Stimulated activated CD4-positive, alpha-beta T cell treated with anti-CD3 and anti-CD28 coated beads, Interleukin-2, amount 100 ng/mL, for 48 hours (primary cell): ENCODE measurements at regions not wholly inside any gene's neighbourhood (a gene's known extent, or its start where the extent isn't known, plus 50 kb on each side); places are given as distances from the start of the nearest gene placed in this dataset.

ENCODE experiments used
- DNase-seq, 2 donors: peaks; one replicate each; pipeline ENCODE4 v3.0.0-alpha.2; 2020

DNA sequence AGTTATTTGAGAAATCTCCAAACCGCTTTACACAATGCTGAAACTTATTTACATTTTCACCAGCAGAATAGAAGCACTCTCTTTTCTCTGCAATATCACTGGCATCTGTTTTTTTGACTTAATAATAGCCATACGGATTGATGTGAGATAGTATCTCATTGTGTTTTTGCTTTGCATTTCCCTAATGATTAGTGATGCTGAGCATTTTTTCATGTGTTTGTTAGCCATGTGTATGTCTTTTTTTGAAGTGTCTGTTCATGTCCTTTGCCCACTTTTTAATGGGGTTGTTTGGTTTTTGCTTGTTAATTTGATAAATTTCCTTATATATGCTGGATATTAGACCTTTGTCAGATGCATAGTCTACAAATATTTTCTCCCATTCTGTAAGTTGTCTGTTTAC lies 73.6 kb downstream of the FBXO5 start:
- no peak for DNase-seq

DNA sequence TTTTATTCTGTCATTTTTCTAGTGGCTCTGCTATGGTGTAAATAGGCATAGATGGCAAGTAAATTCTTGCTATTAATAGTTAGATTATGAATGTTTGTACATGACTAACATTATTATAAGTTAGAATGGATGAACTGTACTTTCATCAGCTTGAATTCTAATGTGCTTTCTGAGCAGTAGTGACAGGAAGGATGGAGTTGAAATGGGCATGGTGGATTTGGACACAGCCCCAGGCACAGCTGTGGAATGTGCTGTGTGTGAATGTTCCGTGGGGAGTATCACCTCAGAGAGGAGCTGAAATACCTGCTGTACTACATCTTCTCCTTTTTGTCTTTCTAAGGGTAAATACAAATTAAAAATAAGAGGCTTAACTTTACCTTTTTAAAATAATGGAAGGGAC lies 66.8 kb downstream of the FBXO5 start:
- no peak for DNase-seq

DNA sequence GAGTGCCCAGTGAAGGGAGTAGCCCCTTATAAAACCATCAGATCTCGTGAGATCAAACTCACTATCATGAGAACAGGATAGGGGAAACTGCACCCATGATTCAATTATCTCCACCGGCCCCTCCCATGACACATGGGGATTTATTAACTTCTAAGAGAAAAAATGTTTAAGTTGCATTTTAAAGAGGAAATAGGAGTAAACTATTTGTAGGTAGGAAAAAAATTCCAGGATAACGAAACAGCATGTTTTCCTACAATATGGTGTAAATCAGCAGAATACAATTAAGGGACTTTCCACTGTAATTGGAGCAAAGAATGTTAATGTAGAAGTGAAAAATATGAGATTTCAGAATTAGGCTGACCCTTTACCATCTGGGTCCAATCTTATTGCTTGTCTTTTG lies 63.9 kb downstream of the FBXO5 start:
- no peak for DNase-seq

DNA sequence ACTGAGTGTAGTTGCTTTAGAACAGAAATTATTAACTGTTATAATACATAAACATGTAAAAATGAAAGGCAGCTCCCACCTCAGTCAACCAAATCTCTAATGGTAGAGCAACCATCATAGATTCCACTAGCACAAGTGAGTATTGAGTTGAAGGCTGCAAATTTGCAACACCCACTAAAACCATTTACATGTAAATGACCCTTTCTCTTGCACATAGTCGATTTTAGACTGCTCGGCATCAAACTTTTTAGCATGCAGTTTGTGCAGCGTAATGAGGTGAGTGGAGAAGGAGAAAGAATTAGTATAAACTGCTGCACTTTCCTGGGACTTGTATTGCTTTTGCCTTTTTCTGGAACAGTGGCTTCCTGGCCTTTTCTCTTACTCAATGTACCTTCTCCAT lies 62.8 kb downstream of the FBXO5 start:
- no peak for DNase-seq
